Loucy (cell line): ENCODE measurements at regions not wholly inside any gene's neighbourhood (a gene's known extent, or its start where the extent isn't known, plus 50 kb on each side); places are given as distances from the start of the nearest gene placed in this dataset.

Source experiments
- CTCF ChIP-seq: fragments of 200-600 bp; sonication (generic); conservative IDR thresholded peaks from 2 replicates; pipeline ENCODE4 v1.5.1; 2014; ENCODE audit warnings: mild to moderate bottlenecking, antibody characterized with exemption, low read length
- EZH2phosphoT487 ChIP-seq: fragments of 200-600 bp; IDR thresholded peaks from 2 replicates; pipeline ENCODE4 v1.6.1; 2018; ENCODE audit warnings: antibody characterized with exemption, mild to moderate bottlenecking, moderate library complexity, borderline replicate concordance

GRCh38 chr11:112582366-112582765, 321.7 kb upstream of the PLET1 start:
- TF ChIP-seq CTCF (no peak), EZH2phosphoT487 (no peak)
